MM.1S (cell line): ENCODE measurements at regions not wholly inside any gene's neighbourhood (a gene's known extent, or its start where the extent isn't known, plus 50 kb on each side); places are given as distances from the start of the nearest gene placed in this dataset.

ENCODE experiments used
- EZH2 ChIP-seq: fragments of 300-600 bp; sonication (generic); optimal IDR thresholded peaks from 2 replicates; pipeline ENCODE3; 2017; ENCODE audit warnings: low read depth, mild to moderate bottlenecking, antibody characterized with exemption, low read length, mixed read lengths
- EZH2phosphoT487 ChIP-seq: fragments of 300-600 bp; sonication (generic); IDR thresholded peaks from 2 replicates; pipeline ENCODE4 v1.6.1; 2018; ENCODE audit warnings: antibody characterized with exemption, low read length
- TF ChIP-seq, protein P1 (sequence below): fragments of 300-600 bp; sonication (generic); IDR thresholded peaks from 2 replicates; pipeline ENCODE4 v1.5.1; 2016; ENCODE audit warnings: antibody characterized with exemption, low read length, mixed read lengths

- TF ChIP-seq, protein P1, sequence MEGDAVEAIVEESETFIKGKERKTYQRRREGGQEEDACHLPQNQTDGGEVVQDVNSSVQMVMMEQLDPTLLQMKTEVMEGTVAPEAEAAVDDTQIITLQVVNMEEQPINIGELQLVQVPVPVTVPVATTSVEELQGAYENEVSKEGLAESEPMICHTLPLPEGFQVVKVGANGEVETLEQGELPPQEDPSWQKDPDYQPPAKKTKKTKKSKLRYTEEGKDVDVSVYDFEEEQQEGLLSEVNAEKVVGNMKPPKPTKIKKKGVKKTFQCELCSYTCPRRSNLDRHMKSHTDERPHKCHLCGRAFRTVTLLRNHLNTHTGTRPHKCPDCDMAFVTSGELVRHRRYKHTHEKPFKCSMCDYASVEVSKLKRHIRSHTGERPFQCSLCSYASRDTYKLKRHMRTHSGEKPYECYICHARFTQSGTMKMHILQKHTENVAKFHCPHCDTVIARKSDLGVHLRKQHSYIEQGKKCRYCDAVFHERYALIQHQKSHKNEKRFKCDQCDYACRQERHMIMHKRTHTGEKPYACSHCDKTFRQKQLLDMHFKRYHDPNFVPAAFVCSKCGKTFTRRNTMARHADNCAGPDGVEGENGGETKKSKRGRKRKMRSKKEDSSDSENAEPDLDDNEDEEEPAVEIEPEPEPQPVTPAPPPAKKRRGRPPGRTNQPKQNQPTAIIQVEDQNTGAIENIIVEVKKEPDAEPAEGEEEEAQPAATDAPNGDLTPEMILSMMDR: no peak
- TF ChIP-seq EZH2: no peak
- TF ChIP-seq EZH2phosphoT487: no peak
Measured at GRCh38 chr3:78360849-78361248, 1321.0 kb downstream of the ROBO2 start.
